ENCODE measurements at regions not wholly inside any gene's neighbourhood (a gene's known extent, or its start where the extent isn't known, plus 50 kb on each side); places are given as distances from the start of the nearest gene placed in this dataset.

GRCh38 chr4:148964456-148964855 is 522.2 kb upstream of the NR3C2 start:
- H3K9me3 ChIP-seq = no peaks in the 10 kb centered on the region
- DNase-seq = no peak
- intact Hi-C loops (cut with DNase I) = no loop called here
- no peaks in the 10 kb centered on the region for H3K27me3 ChIP-seq
- no peak overlapping the region for H3K27ac ChIP-seq
- H3K4me3 ChIP-seq (replicated peaks in 1 of 3) = no peak overlapping the region
- TF ChIP-seq, protein P1, sequence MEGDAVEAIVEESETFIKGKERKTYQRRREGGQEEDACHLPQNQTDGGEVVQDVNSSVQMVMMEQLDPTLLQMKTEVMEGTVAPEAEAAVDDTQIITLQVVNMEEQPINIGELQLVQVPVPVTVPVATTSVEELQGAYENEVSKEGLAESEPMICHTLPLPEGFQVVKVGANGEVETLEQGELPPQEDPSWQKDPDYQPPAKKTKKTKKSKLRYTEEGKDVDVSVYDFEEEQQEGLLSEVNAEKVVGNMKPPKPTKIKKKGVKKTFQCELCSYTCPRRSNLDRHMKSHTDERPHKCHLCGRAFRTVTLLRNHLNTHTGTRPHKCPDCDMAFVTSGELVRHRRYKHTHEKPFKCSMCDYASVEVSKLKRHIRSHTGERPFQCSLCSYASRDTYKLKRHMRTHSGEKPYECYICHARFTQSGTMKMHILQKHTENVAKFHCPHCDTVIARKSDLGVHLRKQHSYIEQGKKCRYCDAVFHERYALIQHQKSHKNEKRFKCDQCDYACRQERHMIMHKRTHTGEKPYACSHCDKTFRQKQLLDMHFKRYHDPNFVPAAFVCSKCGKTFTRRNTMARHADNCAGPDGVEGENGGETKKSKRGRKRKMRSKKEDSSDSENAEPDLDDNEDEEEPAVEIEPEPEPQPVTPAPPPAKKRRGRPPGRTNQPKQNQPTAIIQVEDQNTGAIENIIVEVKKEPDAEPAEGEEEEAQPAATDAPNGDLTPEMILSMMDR (IDR thresholded peaks at IDR 0.05) = no peak
- no peak for TF ChIP-seq POLR2A (IDR thresholded peaks at IDR 0.05)
- no peaks in the 10 kb centered on the region for H3K36me3 ChIP-seq
- H3K4me1 ChIP-seq = no peaks in the 10 kb centered on the region
- WGBS, 2 donors = 78 to 81% methylated on average over 2 of the region's 2 CpGs

DNA sequence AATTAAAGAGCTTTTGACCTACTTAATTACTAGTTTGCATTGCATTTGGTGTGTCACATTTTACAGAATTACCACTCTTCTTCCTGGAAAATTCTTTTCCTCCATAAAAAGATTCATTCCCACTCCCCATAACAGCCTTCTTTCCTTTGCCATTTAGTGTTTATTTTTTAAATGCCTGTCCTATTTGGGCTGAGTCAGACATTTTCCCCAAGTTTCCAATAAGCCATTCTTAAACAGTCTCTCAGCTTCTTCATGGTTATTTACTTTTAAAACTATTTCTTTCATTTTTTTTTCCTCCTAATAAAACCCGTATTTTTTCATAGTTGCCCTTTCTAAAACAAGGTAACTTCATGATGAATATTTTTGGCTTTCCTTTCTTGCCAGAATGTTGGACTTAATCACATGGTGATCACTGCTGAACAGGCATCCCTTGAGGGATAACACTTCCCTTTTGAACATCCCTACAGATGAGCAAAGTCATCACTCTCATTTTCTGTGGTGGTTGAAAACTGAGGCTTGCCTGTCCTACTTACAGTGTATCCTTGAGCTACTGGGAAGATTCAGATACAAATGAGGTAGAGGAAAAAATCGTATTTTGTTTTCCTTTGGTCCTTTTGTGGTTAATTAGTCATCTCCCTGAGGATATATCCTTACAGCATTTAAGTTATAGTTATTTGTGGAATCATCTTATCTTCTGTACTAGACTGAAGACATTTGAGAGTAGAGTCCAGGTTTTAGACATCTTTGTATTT is 520.5 kb upstream of the NR3C2 start:
- intact Hi-C loops (cut with DNase I) = no loop called here
- Histone ChIP-seq H3K4me3 (replicated peaks in 1 of 3) (no peak overlapping the region), H3K27ac (no peak overlapping the region), H3K9me3 (no peaks in the 10 kb centered on the region), H3K27me3 (no peaks in the 10 kb centered on the region), H3K36me3 (no peaks in the 10 kb centered on the region), H3K4me1 (no peaks in the 10 kb centered on the region)
- TF ChIP-seq POLR2A (IDR thresholded peaks at IDR 0.05) = no peak
- TF ChIP-seq, protein P1 (IDR thresholded peaks at IDR 0.05) = no peak
- 78% methylated on average over 2 of the region's 2 CpGs for WGBS, 2 donors
- no peak for DNase-seq

- Histone ChIP-seq H3K4me1 (no peaks in the 10 kb centered on the region), H3K9me3 (no peaks in the 10 kb centered on the region), H3K36me3 (no peaks in the 10 kb centered on the region), H3K4me3 (replicated peaks in 1 of 3) (no peak overlapping the region), H3K27me3 (no peaks in the 10 kb centered on the region), H3K27ac (no peak overlapping the region)
- 88% methylated on average over 4 of the region's 4 CpGs for WGBS, 2 donors
- DNase-seq = no peak
- intact Hi-C loops (cut with DNase I) = no loop called here
- TF ChIP-seq, protein P1 (IDR thresholded peaks at IDR 0.05) = no peak
- no peak for TF ChIP-seq POLR2A (IDR thresholded peaks at IDR 0.05)
Observed at GRCh38 chr4:148961526-148961925, 519.3 kb upstream of the NR3C2 start.

DNA sequence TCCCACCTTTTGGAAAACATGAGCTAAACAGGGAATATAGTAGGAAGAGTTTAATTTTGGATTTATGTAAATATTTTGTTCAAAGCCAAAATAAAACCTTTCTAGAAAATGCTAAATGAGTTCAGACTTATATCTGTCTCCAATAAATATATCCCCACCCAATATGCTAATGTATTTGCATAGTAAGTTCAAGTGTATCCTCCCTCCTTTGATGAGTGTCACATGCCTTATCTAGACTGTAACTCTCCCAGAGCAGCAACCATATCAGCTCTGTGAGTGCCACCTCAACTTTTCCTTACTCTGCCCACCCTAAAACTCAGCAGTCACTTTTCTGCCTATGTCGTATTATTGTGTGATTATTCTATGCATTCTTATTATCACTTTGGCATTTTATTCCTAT is 516.1 kb upstream of the NR3C2 start:
- H3K4me3 ChIP-seq (replicated peaks in 1 of 3) = no peak overlapping the region
- no peaks in the 10 kb centered on the region for H3K9me3 ChIP-seq
- TF ChIP-seq, protein P1 (IDR thresholded peaks at IDR 0.05) = no peak
- no peak for TF ChIP-seq POLR2A (IDR thresholded peaks at IDR 0.05)
- no peaks in the 10 kb centered on the region for H3K27me3 ChIP-seq
- intact Hi-C loops (cut with DNase I) = no loop called here
- DNase-seq = no peak
- no peaks in the 10 kb centered on the region for H3K36me3 ChIP-seq
- no peaks in the 10 kb centered on the region for H3K4me1 ChIP-seq
- H3K27ac ChIP-seq = no peak overlapping the region
- 87 to 94% methylated on average over 1 of the region's 1 CpG for WGBS, 2 donors

DNA sequence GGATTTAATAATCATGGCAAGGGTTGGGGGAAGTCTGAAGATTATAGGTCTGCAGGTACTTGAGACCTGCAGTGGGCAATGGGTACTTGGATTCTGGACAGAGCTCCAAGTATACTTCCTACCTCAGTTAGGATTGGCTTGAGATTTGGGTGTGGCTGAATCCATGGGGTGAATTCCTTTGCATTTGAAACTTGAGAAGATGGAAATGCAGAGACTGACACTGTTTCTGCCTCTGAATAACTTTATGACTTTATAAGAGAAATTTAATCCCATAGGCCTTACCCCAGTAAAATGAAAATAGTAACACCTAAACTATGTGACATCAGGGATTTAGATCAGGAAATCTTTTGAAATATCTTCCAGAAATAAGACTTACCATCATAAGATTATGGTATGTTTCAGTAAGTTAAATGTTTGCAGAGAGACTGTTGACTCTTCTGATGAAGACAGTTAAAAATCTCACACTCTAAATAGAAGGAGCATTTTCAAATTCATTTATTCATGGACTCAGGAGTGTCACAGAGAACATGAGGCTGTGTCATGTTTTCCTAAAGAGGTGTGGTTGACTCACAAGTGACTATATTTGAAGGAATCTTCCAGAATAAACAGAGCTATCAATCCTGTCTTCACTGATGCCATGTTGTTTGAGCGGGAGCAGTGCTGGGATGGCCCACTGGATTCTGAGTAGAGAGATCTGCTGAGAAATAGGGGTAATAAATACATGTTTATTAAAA is 513.5 kb upstream of the NR3C2 start:
- Histone ChIP-seq H3K4me1 (no peaks in the 10 kb centered on the region), H3K27ac (no peak overlapping the region), H3K9me3 (no peaks in the 10 kb centered on the region), H3K36me3 (no peaks in the 10 kb centered on the region), H3K27me3 (no peaks in the 10 kb centered on the region), H3K4me3 (replicated peaks in 1 of 3) (no peak overlapping the region)
- no peak for TF ChIP-seq POLR2A (IDR thresholded peaks at IDR 0.05)
- TF ChIP-seq, protein P1 (IDR thresholded peaks at IDR 0.05) = no peak
- DNase-seq = no peak
- intact Hi-C loops (cut with DNase I) = no loop called here
- WGBS, 2 donors = 92 to 97% methylated on average over 1 of the region's 1 CpG
